ENCODE measurements at regions not wholly inside any gene's neighbourhood (a gene's known extent, or its start where the extent isn't known, plus 50 kb on each side); places are given as distances from the start of the nearest gene placed in this dataset.

DNA sequence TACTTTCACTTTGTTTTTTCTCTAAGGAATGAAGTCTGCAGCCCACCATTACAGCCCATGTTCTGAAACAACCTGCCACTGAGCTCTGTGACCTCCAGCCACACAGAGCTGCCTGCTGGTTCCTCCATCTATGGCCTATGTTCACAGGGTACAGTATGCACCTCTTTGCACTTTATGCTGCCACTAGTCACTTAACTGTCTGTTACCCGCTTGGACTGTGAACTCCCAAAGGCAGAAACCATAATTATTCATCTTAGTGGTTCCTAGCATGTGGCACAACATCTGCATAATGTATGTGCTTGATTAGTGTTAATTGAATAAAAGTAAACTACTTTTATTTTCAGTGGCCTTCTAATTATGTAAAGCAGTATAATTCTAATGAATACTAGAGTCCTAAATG, 95.5 kb upstream of the BET1 start:
- ChIA-PET POLR2A (ENCODE audit: partially characterized antibody) (interaction anchor here (0.7 kb wide), 1 partner anchor 93 kb away, joined by 3 read pairs; no protein-coding TSS in a partner anchor), CTCF (ENCODE audit: partially characterized antibody) (interaction anchor here (3.0 kb wide), 1 partner anchor 11 kb away, joined by 9 read pairs; no protein-coding TSS in a partner anchor)
- H2BK15ac ChIP-seq (ENCODE audit: low read length) = no peak overlapping the region
- no peak overlapping the region for H4K8ac ChIP-seq (ENCODE audit: extremely low read depth, insufficient read depth, low read length)
- no peak overlapping the region for H2BK12ac ChIP-seq (ENCODE audit: low read depth, low read length)
- H3K27ac ChIP-seq (ENCODE audit: low read depth, low read length) = no peak overlapping the region
- WGBS, 2 experiments (ENCODE audit: extremely low coverage in 1 of 2, insufficient coverage in 1 of 2, insufficient read length in 1 of 2, insufficient replicate concordance in 2 of 2, low coverage in 1 of 2, low lambda C conversion rate in 2 of 2, missing lambda C conversion rate in 1 of 2) = 100% methylated on average over 1 of the region's 1 CpG; no CpG with 5 or more reads in 1 of the 2 experiments
- no peaks in the 10 kb centered on the region for H3K79me1 ChIP-seq (ENCODE audit: low read depth, low read length)
- no peak overlapping the region for H3K9ac ChIP-seq (replicated peaks in 1 of 4; ENCODE audit: extremely low read depth in 1 of 4, low read depth in 3 of 4, low read length in 3 of 4)
- no peaks in the 10 kb centered on the region for H3K4me1 ChIP-seq (replicated peaks in 1 of 4; ENCODE audit: control insufficient read depth in 3 of 4, insufficient read depth in 4 of 4, low read length in 3 of 4)
- H2AFZ ChIP-seq (ENCODE audit: low read length) = no peak overlapping the region
- H3K23me2 ChIP-seq (ENCODE audit: low read depth, low read length) = no peaks in the 10 kb centered on the region
- H4K5ac ChIP-seq (ENCODE audit: insufficient read length, low read depth, low read length) = no peak overlapping the region
- H3K18ac ChIP-seq (ENCODE audit: extremely low read depth, low read length) = no peak overlapping the region
- TF ChIP-seq YY1 (IDR thresholded peaks at IDR 0.05; ENCODE audit: low read depth, low read length) (no peak), ZNF274 (IDR thresholded peaks at IDR 0.05; ENCODE audit: borderline replicate concordance, extremely low read depth, low read length) (no peak), CBX5 (IDR thresholded peaks at IDR 0.05; ENCODE audit: low read depth, low read length) (no peak), KDM1A (IDR thresholded peaks at IDR 0.05; ENCODE audit: borderline replicate concordance, low read length) (no peak), BCL11A (IDR thresholded peaks at IDR 0.05; ENCODE audit: low read depth in 2 of 2, low read length in 2 of 2) (no peak), SP2 (IDR thresholded peaks at IDR 0.05; ENCODE audit: low read length) (no peak), HDAC6 (IDR thresholded peaks at IDR 0.05; ENCODE audit: low read depth, low read length) (no peak), NANOG (IDR thresholded peaks at IDR 0.05; ENCODE audit: insufficient read depth, low read depth, low read length, poor library complexity, severe bottlenecking) (no peak), KDM5A (IDR thresholded peaks at IDR 0.05; ENCODE audit: low read length) (no peak), TCF12 (IDR thresholded peaks at IDR 0.05; ENCODE audit: low read depth, low read length) (no peak), CEBPB (IDR thresholded peaks at IDR 0.05; ENCODE audit: low read depth, low read length) (no peak)
- TF ChIP-seq, protein P1, sequence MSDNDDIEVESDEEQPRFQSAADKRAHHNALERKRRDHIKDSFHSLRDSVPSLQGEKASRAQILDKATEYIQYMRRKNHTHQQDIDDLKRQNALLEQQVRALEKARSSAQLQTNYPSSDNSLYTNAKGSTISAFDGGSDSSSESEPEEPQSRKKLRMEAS (IDR thresholded peaks at IDR 0.05) = no peak
- no peak overlapping the region for H3K14ac ChIP-seq (ENCODE audit: insufficient read length)
- DNase-seq (ENCODE audit: low read depth in 1 of 2, low spot score in 2 of 2) (no peak), FAIRE-seq (no peak)
- H2BK120ac ChIP-seq (replicated peaks; ENCODE audit: low read depth, low read length) = no peak overlapping the region
- no peak overlapping the region for H3K4me3 ChIP-seq (ENCODE audit: extremely low read depth in 1 of 4, insufficient read depth in 2 of 4, low read depth in 3 of 4, low read length in 4 of 4)
- no peaks in the 10 kb centered on the region for H3K79me2 ChIP-seq (ENCODE audit: control insufficient read depth in 1 of 2, insufficient read depth in 2 of 2, low read length in 2 of 2)
- H3K4ac ChIP-seq (replicated peaks; ENCODE audit: insufficient read length, low read depth, low read length) = no peak overlapping the region
- H2AK5ac ChIP-seq (ENCODE audit: low read depth, low read length) = no peak overlapping the region
- no peak overlapping the region for H2BK5ac ChIP-seq (ENCODE audit: low read depth, low read length)
- H3K23ac ChIP-seq (ENCODE audit: insufficient read length) = no peak overlapping the region
- H3K36me3 ChIP-seq (ENCODE audit: control insufficient read depth in 2 of 4, insufficient read depth in 4 of 4, low read length in 3 of 4) = peaks cover 0 to 7% (median 0%) of the 10 kb centered on the region in 4 experiments; a peak in 1 of 8 replicates
- no peak overlapping the region for H2BK20ac ChIP-seq (ENCODE audit: low read length)
- peaks cover 4 to 11% of the 10 kb centered on the region in 2 experiments; a peak in 3 of 4 replicates for H3K9me3 ChIP-seq (ENCODE audit: insufficient read depth in 2 of 2, low read depth in 1 of 2, low read length in 1 of 2)
- no peak overlapping the region for H3K56ac ChIP-seq (replicated peaks; ENCODE audit: insufficient read length, low read depth, low read length)
- H3K27me3 ChIP-seq (replicated peaks in 1 of 4; ENCODE audit: control insufficient read depth in 3 of 4, extremely low read depth in 1 of 4, insufficient read depth in 3 of 4, low read length in 3 of 4) = no peaks in the 10 kb centered on the region
- H4K91ac ChIP-seq (replicated peaks; ENCODE audit: insufficient read length, low read length) = no peak overlapping the region
- no peak overlapping the region for H3K4me2 ChIP-seq (ENCODE audit: insufficient read depth in 1 of 2, low read depth in 2 of 2, low read length in 2 of 2)
- no peaks in the 10 kb centered on the region for H4K20me1 ChIP-seq (replicated peaks in 1 of 2; ENCODE audit: control insufficient read depth in 1 of 2, insufficient read depth in 2 of 2, low read length in 2 of 2)

Data from H1 (cell line).